HG03045 (cell line): ENCODE measurements at regions not wholly inside any gene's neighbourhood (a gene's known extent, or its start where the extent isn't known, plus 50 kb on each side); places are given as distances from the start of the nearest gene placed in this dataset.
"Not testable (repeated sequence)": the region's sequence is repeated elsewhere in the genome, so short reads cannot be mapped to it uniquely, and the experiment has no call there.

Experiments
- ATAC-seq: cut with Tn5 transposase; IDR thresholded peaks from one replicate; pipeline ENCODE4 v1.9.1; 2021; ENCODE audit warnings: mild to moderate bottlenecking, moderate library complexity; ENCODE audit not compliant: unreplicated experiment

GRCh38 chr15:62270216-62270921, 105.3 kb upstream of the C2CD4B start:
- no peak for ATAC-seq

GRCh38 chr15:62272290-62272689, 107.2 kb upstream of the C2CD4B start:
- no peak for ATAC-seq

GRCh38 chr15:62275831-62276230, 110.7 kb upstream of the C2CD4B start:
- no peak for ATAC-seq

- ATAC-seq, result no peak
Observed at GRCh38 chr15:62277816-62278394, 112.8 kb upstream of the C2CD4B start.

- ATAC-seq, result no peak
Observed at GRCh38 chr15:62278534-62278933, 113.4 kb upstream of the C2CD4B start.

GRCh38 chr15:62279041-62279440, 114.0 kb upstream of the C2CD4B start:
- no peak for ATAC-seq

GRCh38 chr15:62280625-62281024, 115.5 kb upstream of the C2CD4B start:
- ATAC-seq, result no peak

GRCh38 chr15:62281801-62282200, 116.7 kb upstream of the C2CD4B start:
- ATAC-seq, result not testable (repeated sequence)

- no peak for ATAC-seq
Observed at GRCh38 chr15:62287066-62287857, 122.2 kb upstream of the C2CD4B start.

GRCh38 chr15:62288361-62289017, 123.4 kb upstream of the C2CD4B start:
- no peak for ATAC-seq

- no peak for ATAC-seq
Observed at GRCh38 chr15:62291262-62291661, 126.2 kb upstream of the C2CD4B start.

- no peak for ATAC-seq
Observed at GRCh38 chr15:62296756-62297507, 131.8 kb upstream of the C2CD4B start.

GRCh38 chr15:62297522-62297921, 132.4 kb upstream of the C2CD4B start:
- ATAC-seq, result no peak

GRCh38 chr15:62297933-62298332, 132.8 kb upstream of the C2CD4B start:
- no peak for ATAC-seq

- ATAC-seq, result no peak
Observed at GRCh38 chr15:62298811-62299210, 133.7 kb upstream of the C2CD4B start.

- no peak for ATAC-seq
Observed at GRCh38 chr15:62299541-62299940, 134.5 kb upstream of the C2CD4B start.

- no peak for ATAC-seq
Observed at GRCh38 chr15:62301993-62302675, 137.0 kb upstream of the C2CD4B start.

GRCh38 chr15:62306851-62307504, 141.9 kb upstream of the C2CD4B start:
- no peak for ATAC-seq

- no peak for ATAC-seq
Observed at GRCh38 chr15:62307551-62307950, 142.5 kb upstream of the C2CD4B start.
